H1 (cell line): ENCODE measurements at regions not wholly inside any gene's neighbourhood (a gene's known extent, or its start where the extent isn't known, plus 50 kb on each side); places are given as distances from the start of the nearest gene placed in this dataset.

Experiments used
- BACH1 ChIP-seq: IDR thresholded peaks from 2 replicates; pipeline ENCODE4 v1.6.1; 2012; ENCODE audit warnings: low read length, improper control_type of control experiment
- BCL11A ChIP-seq, 2 experiments: IDR thresholded peaks; one replicate each; pipeline ENCODE4 v1.6.1; 2011; ENCODE audit warnings: low read depth in 2 of 2, low read length in 2 of 2, mild to moderate bottlenecking in 2 of 2
- CHD1 ChIP-seq: IDR thresholded peaks from 2 replicates; pipeline ENCODE4 v1.6.1; 2012; ENCODE audit warnings: low read depth, low read length, improper control_type of control experiment
- EGR1 ChIP-seq: IDR thresholded peaks from 2 replicates; pipeline ENCODE4 v1.6.1; 2011; ENCODE audit warnings: low read depth, low read length, borderline replicate concordance
- JUN ChIP-seq: IDR thresholded peaks from 2 replicates; pipeline ENCODE4 v1.6.1; 2011; ENCODE audit warnings: low read depth, mild to moderate bottlenecking, improper control_type of control experiment, low read length
- MAFK ChIP-seq: IDR thresholded peaks from 2 replicates; pipeline ENCODE4 v1.6.1; 2012; ENCODE audit warnings: low read depth, mild to moderate bottlenecking, improper control_type of control experiment, low read length
- PHF8 ChIP-seq: fragments of 200-600 bp; sonication (generic); conservative IDR thresholded peaks from 2 replicates; pipeline ENCODE4 v1.7.1; 2012; ENCODE audit warnings: low read depth, mild to moderate bottlenecking, inconsistent platforms, low read length, moderate library complexity
- POLR2A ChIP-seq, 2 experiments: IDR thresholded peaks; 1 replicate in 1 of 2; 2 replicates in 1 of 2; pipeline ENCODE4 v1.6.1; 2011; ENCODE audit warnings: low read depth in 2 of 2, low read length in 2 of 2, mild to moderate bottlenecking in 2 of 2; ENCODE audit errors: control extremely low read depth in 1 of 2
- RAD21 ChIP-seq, 2 experiments: IDR thresholded peaks in 1 of 2; conservative IDR thresholded peaks in 1 of 2; 2 replicates each; pipeline ENCODE4 v1.6.1; 2011; ENCODE audit warnings: low read depth in 2 of 2, low read length in 2 of 2, improper control_type of control experiment in 1 of 2, inconsistent platforms in 1 of 2, mild to moderate bottlenecking in 1 of 2, moderate library complexity in 1 of 2
- SIN3A ChIP-seq, 2 experiments: IDR thresholded peaks in 1 of 2; conservative IDR thresholded peaks in 1 of 2; 2 replicates each; pipeline ENCODE4 v1.6.1; 2011 to 2012; ENCODE audit warnings: low read length in 2 of 2, improper control_type of control experiment in 1 of 2, low read depth in 1 of 2, mild to moderate bottlenecking in 1 of 2
- SIRT6 ChIP-seq: IDR thresholded peaks from one replicate; pipeline ENCODE4 v1.7.1; 2012; ENCODE audit warnings: low read length, inconsistent platforms
- SP2 ChIP-seq: IDR thresholded peaks from 2 replicates; pipeline ENCODE4 v1.6.1; 2012; ENCODE audit warnings: mild to moderate bottlenecking, low read length, inconsistent platforms
- TAF1 ChIP-seq: IDR thresholded peaks from 2 replicates; pipeline ENCODE4 v1.6.1; 2011; ENCODE audit warnings: mild to moderate bottlenecking, low read depth, low read length
- TF ChIP-seq, protein P1 (sequence below), 3 experiments: IDR thresholded peaks; 1 replicate in 2 of 3; 2 replicates in 1 of 3; pipeline versions ENCODE4 v1.5.1 to v1.6.1; 2011; ENCODE audit warnings: low read length in 3 of 3, mild to moderate bottlenecking in 3 of 3, inconsistent platforms in 2 of 3, low read depth in 1 of 3, moderate library complexity in 1 of 3; ENCODE audit not compliant: insufficient read depth in 1 of 3; ENCODE audit errors: control extremely low read depth in 1 of 3

DNA sequence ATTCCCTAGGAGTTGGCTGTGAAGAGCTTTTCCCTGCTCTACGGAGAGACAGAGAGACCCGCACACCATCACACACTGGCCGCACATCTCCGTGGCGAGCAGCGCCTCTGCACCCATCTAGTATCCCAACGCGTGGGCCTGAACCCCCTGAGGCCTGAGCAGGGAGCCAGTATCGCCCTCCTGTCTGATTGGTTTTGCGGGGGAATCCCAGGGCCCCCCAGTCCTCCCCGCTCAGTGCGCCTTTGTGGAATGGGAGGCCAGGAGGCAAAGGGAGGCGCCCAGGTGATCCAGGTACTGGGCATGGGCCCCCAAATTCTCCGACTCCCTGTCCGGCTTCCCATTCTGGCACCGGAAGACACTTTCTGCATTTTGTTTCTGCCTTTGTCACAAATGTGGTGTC, 344.3 kb downstream of the GLRX3 start:
- TF ChIP-seq SP2 = no peak
- no peak for TF ChIP-seq POLR2A (IDR thresholded peaks at IDR 0.05; ENCODE audit: control extremely low read depth in 1 of 2, low read depth in 2 of 2, low read length in 2 of 2)
- TF ChIP-seq JUN = no peak
- TF ChIP-seq TAF1 = no peak
- no peak for TF ChIP-seq BACH1
- no peak for TF ChIP-seq RAD21 (IDR thresholded peaks at IDR 0.05 in 1 of 2, conservative IDR thresholded peaks at IDR 0.05 in 1 of 2; ENCODE audit: low read depth in 2 of 2, low read length in 2 of 2)
- TF ChIP-seq, protein P1, sequence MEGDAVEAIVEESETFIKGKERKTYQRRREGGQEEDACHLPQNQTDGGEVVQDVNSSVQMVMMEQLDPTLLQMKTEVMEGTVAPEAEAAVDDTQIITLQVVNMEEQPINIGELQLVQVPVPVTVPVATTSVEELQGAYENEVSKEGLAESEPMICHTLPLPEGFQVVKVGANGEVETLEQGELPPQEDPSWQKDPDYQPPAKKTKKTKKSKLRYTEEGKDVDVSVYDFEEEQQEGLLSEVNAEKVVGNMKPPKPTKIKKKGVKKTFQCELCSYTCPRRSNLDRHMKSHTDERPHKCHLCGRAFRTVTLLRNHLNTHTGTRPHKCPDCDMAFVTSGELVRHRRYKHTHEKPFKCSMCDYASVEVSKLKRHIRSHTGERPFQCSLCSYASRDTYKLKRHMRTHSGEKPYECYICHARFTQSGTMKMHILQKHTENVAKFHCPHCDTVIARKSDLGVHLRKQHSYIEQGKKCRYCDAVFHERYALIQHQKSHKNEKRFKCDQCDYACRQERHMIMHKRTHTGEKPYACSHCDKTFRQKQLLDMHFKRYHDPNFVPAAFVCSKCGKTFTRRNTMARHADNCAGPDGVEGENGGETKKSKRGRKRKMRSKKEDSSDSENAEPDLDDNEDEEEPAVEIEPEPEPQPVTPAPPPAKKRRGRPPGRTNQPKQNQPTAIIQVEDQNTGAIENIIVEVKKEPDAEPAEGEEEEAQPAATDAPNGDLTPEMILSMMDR (IDR thresholded peaks at IDR 0.05; ENCODE audit: control extremely low read depth in 1 of 3, insufficient read depth in 1 of 3, low read depth in 1 of 3, low read length in 3 of 3) = no peak
- TF ChIP-seq SIN3A (conservative IDR thresholded peaks at IDR 0.05 in 1 of 2, IDR thresholded peaks at IDR 0.05 in 1 of 2; ENCODE audit: low read depth in 1 of 2, low read length in 2 of 2) = no peak
- no peak for TF ChIP-seq SIRT6
- no peak for TF ChIP-seq CHD1
- TF ChIP-seq BCL11A (IDR thresholded peaks at IDR 0.05; ENCODE audit: low read depth in 2 of 2, low read length in 2 of 2) = no peak
- no peak for TF ChIP-seq EGR1
- no peak for TF ChIP-seq PHF8
- TF ChIP-seq MAFK = no peak
